RWPE1 (cell line): ENCODE measurements at regions not wholly inside any gene's neighbourhood (a gene's known extent, or its start where the extent isn't known, plus 50 kb on each side); places are given as distances from the start of the nearest gene placed in this dataset.

Source experiments
- CTCF ChIA-PET: fragments of 350-600 bp; sonication (Branson Sonifier 250); formaldehyde crosslinking; extraction: SDS; loops from one replicate; lab custom pipeline; 2021; lab: Yijun Ruan, JAX
- POLR2A ChIA-PET: fragments of 400-600 bp; formaldehyde crosslinking; extraction: SDS; loops from one replicate; lab custom pipeline; 2020; ENCODE audit warnings: antibody characterized with exemption; ENCODE audit not compliant: low non-redundant PET; lab: Yijun Ruan, JAX
- DNase-seq: peaks from one replicate; pipeline ENCODE4 v3.0.0; 2012; ENCODE audit warnings: low spot score
- H3K27ac ChIP-seq: fragments of 450-650 bp; 2 replicates; pipeline ENCODE4 v1.5.1; 2017
- CTCF ChIP-seq: fragments of 450-650 bp; conservative IDR thresholded peaks from 2 replicates; pipeline ENCODE4 v1.5.1; 2017; ENCODE audit warnings: low read depth, mild to moderate bottlenecking

GRCh38 chr3:30457726-30458125 lies 148.7 kb upstream of the TGFBR2 start:
- TF ChIP-seq CTCF: no peak
- ChIA-PET CTCF (no interaction called here), POLR2A (no interaction called here)
- no peak overlapping the region for H3K27ac ChIP-seq
- DNase-seq: no peak

- CTCF ChIA-PET: no interaction called here
- no peak for TF ChIP-seq CTCF
- no peak for DNase-seq
- no peak overlapping the region for H3K27ac ChIP-seq
- POLR2A ChIA-PET: no interaction called here
Observed at GRCh38 chr3:30458376-30459171, 147.8 kb upstream of the TGFBR2 start.

GRCh38 chr3:30461311-30461710 lies 145.1 kb upstream of the TGFBR2 start:
- DNase-seq: no peak
- CTCF ChIA-PET: no interaction called here
- POLR2A ChIA-PET: interaction anchor here (0.7 kb wide), 1 partner anchor 29 kb away, joined by 3 read pairs; no protein-coding TSS in a partner anchor
- no peak for TF ChIP-seq CTCF
- H3K27ac ChIP-seq: no peak overlapping the region

GRCh38 chr3:30462721-30463470 lies 143.5 kb upstream of the TGFBR2 start:
- TF ChIP-seq CTCF: no peak
- ChIA-PET POLR2A (no interaction called here), CTCF (no interaction called here)
- no peak overlapping the region for H3K27ac ChIP-seq
- no peak for DNase-seq

- POLR2A ChIA-PET: no interaction called here
- CTCF ChIA-PET: no interaction called here
- no peak for TF ChIP-seq CTCF
- no peak for DNase-seq
- H3K27ac ChIP-seq: no peak overlapping the region
Observed at GRCh38 chr3:30464381-30464780, 142.0 kb upstream of the TGFBR2 start.

- CTCF ChIA-PET: no interaction called here
- no peak overlapping the region for H3K27ac ChIP-seq
- no peak for TF ChIP-seq CTCF
- POLR2A ChIA-PET: no interaction called here
- no peak for DNase-seq
Observed at GRCh38 chr3:30465454-30465853, 140.9 kb upstream of the TGFBR2 start.
